ENCODE measurements at regions not wholly inside any gene's neighbourhood (a gene's known extent, or its start where the extent isn't known, plus 50 kb on each side); places are given as distances from the start of the nearest gene placed in this dataset.
"Not testable (repeated sequence)": the region's sequence is repeated elsewhere in the genome, so short reads cannot be mapped to it uniquely, and the experiment has no call there.

GRCh38 chr2:118374974-118375755, 286.9 kb downstream of the INSIG2 start:
- no peak for DNase-seq

GRCh38 chr2:118372886-118373830, 284.9 kb downstream of the INSIG2 start:
- DNase-seq: no peak

GRCh38 chr2:118371515-118371914, 283.2 kb downstream of the INSIG2 start:
- DNase-seq: peak; percentile 29

DNA sequence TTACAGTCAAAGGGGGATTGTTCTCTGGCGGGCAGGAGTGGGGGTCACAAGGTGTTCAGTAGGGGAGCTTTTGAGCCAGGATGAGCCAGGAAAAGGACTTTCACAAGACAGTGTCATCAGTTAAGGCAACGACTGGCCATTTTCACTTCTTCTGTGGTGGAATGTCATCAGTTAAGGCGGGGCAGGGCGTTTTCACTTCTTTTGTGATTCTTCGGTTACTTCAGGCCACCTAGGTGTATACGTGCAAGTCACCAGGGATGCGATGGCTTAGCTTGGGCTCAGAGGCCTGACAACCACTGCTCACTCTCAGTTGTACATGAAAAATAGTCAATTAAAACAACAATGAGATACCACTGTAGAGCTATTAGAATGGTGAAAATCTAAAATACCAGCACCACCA, 281.2 kb downstream of the INSIG2 start:
- not testable (repeated sequence) for DNase-seq

DNA sequence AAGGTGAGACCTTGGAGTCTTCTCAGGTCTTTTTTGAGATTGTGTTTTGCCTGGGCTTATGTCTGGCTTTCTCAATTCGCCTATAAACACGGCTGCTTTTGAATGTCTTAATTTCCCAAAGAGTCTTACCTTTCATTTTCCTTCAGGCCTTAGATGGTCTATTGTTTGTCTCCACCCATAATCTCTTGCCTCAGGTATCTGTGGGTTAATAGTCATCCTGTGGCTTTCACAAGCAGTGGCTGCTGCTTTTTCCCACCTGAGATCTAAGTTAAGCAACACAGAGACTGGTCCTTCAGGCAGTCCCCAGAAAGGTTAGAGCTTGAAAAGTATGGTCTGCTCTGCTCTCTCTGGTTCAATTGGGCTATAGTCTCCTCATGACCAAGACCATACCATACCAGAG, 275.3 kb downstream of the INSIG2 start:
- no peak for DNase-seq

DNA sequence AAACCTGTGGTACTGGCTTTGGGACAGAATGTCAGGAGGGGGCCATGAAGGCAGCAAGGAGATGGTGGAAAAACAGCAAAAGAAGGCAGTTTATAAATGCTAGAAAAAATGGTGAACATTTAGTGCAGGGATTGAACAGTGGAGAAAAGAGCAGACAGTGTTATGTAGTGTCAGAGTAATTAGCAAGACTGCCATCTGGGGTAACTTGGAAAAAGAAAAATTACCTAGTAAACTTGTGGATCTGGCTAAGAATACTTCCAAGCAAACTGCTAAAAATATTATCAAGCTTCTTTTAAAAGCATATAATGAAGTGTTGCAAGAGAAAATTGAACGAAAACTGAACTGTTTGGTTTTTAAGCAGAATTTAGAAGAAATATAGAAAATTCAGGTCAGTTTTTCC, 267.8 kb downstream of the INSIG2 start:
- DNase-seq: no peak

GRCh38 chr2:118351796-118352195, 263.5 kb downstream of the INSIG2 start:
- no peak for DNase-seq

- DNase-seq: no peak
These were observed 262.4 kb downstream of the INSIG2 start for GRCh38 chr2:118350621-118351020.

GRCh38 chr2:118349365-118349764, 261.1 kb downstream of the INSIG2 start:
- no peak for DNase-seq

- no peak for DNase-seq
These were observed 260.2 kb downstream of the INSIG2 start for GRCh38 chr2:118348380-118349034.

DNA sequence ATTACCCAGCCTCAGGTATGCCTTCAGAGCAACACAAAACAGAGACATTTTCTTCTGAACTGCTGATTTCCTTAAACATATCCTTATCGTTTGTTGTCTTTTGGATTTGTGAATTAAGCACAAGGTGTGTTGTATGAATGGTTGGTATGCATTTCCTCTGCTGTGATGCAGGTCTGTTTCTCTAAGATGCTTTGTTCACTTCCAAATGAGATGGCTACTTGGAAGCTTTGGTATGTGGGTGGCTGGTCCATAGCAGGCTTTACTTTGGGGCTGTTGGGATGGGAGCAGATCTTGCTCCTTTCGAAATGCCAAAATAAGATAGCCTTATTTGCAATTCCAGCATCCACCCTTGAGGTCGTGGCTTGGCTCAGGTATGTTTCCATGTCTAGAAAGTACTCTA, 257.2 kb downstream of the INSIG2 start:
- no peak for DNase-seq

GRCh38 chr2:118340103-118340502, 251.8 kb downstream of the INSIG2 start:
- DNase-seq: no peak

DNA sequence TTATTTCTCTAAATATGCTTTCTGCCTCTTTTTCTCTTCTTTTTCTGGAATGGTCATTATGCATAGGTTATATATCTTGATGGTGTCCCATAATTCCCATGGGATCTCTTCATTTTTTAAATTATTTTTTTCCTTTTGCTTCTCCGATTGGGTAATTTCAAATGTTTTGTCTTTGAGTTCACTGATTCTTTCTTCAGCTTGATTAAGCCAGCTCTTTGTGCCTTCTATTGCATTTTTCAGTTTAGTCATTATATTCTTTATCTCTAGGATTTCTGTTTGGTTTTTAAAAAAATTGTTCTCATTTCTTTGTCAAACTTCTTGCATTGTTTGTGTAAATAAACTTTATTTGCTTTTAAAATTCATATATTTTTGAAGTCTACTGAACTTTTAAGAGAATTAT, 251.1 kb downstream of the INSIG2 start:
- no peak for DNase-seq

DNA sequence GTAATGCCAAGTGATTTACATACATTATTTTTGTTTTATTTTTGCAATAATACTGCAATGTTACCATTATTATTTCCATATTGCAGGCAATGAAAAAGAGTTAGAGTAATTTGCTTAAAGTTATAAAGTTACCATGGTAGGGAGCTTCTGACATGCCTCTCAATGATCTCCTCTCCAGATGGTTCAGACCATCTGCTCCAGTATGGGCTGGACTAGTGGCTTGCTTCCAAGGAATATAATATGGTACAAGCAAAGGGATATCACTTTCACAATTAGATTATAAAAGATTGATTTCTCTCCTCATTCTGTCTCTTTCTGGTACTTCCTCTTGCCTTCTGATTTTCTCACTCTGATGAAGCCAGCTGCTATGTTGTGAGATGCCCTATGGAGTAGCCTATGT, 245.4 kb downstream of the INSIG2 start:
- no peak for DNase-seq

- no peak for DNase-seq
These were observed 237.2 kb downstream of the INSIG2 start for GRCh38 chr2:118325321-118325955.

- DNase-seq: no peak
These were observed 234.1 kb downstream of the INSIG2 start for GRCh38 chr2:118322406-118322805.

DNA sequence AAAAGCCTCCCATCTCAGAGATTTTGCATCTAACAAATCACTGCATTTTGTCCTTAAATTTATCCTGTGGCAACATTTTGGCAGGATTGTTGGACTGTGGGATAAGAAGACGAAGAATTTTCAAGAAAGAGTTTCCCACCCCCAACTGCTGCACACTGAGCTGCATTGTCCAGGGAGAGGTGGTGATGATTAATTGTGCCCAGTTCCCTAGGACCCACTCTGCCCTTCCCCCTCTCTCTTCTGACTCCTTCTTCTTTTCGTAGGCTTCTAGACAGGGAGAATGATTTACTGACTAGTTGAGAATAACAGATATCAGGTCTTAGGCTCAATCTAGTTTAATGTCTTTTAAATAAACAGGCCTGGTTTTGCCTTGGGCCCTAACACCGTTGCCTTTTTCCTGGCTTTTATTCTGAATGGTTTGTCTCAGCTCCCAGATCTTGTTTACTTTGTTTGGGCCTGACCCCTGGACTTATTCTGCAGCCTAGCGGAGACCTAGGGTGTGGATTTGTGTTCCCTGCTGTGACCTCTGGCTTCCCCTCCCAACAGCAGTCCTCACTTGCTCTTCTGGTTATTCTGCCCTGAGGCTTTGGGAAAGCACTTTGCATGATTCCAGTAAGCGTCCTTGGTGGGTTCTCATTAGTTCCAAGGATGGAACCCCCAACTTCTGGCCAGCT, 233.3 kb downstream of the INSIG2 start:
- DNase-seq: no peak

DNA sequence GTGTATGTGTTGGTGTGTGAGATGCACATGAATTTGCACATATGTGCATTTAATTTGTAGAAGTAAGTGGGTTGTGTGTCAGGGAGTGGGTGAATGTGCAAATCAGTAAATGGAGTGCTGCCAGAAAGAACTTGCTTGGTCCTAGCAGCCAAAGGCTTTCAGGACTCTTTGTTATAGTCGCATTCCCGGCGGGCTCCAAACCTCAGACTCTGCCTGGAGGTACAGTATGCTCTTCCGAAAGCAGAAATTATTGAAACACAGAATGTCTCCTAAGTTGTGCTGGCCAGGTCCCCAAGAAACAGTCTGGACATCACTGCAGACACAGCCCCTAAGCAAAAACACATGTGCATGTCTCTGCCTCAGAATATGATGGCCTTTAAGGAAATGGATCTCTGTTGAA, 232.4 kb downstream of the INSIG2 start:
- no peak for DNase-seq

DNA sequence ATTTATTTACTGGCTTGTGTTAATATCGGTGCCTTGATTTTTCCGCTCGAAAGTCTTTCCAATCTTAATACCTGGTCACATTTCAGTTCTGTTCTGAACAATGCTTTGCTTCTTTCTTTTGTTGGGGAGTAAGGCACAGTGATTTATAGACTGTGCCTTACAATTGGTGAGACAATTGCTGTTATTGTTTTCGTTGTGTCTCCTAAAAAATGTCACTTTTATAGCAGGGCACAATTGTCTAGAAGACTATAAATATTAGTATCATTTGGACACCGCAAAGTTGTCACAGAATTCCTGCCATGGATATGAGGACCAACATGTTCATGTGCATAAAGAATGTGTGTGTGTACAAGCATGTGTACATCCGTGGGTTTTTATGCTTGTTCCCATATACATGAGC, 231.9 kb downstream of the INSIG2 start:
- DNase-seq: no peak

DNA sequence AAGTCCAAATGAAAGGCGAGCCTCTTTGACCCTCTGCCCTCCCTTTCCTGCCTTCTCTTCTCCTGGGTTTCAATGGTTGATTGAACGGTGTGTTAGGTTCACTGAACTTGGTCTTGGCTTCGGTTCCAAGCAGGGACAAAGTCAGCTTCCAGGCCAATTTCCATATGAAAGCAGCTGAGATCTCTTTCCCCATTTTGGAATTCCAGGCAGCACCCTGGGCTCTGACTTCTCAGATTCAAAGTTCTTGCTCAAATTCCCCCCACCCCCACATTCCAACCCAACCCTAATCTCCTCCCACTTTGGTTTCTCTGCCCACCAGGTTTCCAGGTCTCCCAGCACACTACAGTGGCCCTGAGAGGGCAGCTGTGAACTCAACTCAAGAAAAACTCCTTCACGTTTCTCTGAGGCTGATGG, 231.0 kb downstream of the INSIG2 start:
- no peak for DNase-seq

DNA sequence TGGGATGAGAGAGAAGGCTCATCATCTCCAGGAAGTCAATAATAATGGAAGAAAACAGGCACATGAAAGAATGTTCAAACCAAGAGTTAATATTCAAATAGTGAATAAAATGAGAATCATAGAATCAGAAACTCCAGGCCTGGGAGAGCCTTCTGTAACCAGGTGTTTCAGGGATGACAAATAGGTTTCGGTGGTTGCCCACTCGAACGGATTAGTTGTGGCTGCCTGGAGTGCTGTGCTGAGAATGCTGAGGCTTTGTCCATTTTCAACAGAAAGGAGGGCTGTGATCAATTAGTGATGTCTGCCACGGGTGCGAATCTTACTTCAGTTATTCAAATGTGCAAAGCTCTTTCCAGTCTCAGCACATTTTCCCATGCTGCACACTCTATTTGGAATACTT, 227.3 kb downstream of the INSIG2 start:
- no peak for DNase-seq

GRCh38 chr2:118312969-118313756, 224.9 kb downstream of the INSIG2 start:
- peak; percentile 2 for DNase-seq

Measured in NCI-H510A treated with DMSO at 0.1 percent for 48 hours (cell line).